Mucosa of descending colon (tissue), 3 donors: ENCODE measurements at regions not wholly inside any gene's neighbourhood (a gene's known extent, or its start where the extent isn't known, plus 50 kb on each side); places are given as distances from the start of the nearest gene placed in this dataset.

Experiments used
- ATAC-seq: fragments of 200-7000 bp; cut with Tn5 transposase; one replicate; pipeline ENCODE4 v1.9.1; 2020; ENCODE audit warnings: mild to moderate bottlenecking, moderate library complexity
- DNase-seq, 3 donors: peaks; one replicate each; pipeline ENCODE4 v3.0.0-alpha.2; 2020
- H3K36me3 ChIP-seq: fragments of 200-600 bp; one replicate; pipeline ENCODE4 v1.8.0; 2021; ENCODE audit warnings: low read depth, mild to moderate bottlenecking
- H3K4me1 ChIP-seq: fragments of 200-600 bp; one replicate; pipeline ENCODE4 v1.8.0; 2021; ENCODE audit warnings: low read depth, mild to moderate bottlenecking
- H3K4me3 ChIP-seq: fragments of 200-600 bp; one replicate; pipeline ENCODE4 v1.8.0; 2021; ENCODE audit warnings: mild to moderate bottlenecking
- H3K9me3 ChIP-seq: fragments of 200-600 bp; one replicate; pipeline ENCODE4 v1.8.0; 2021; ENCODE audit warnings: mild to moderate bottlenecking
- CTCF ChIP-seq: fragments of 200-600 bp; IDR thresholded peaks from one replicate; pipeline ENCODE4 v1.8.0; 2022; ENCODE audit warnings: antibody characterized with exemption, mild to moderate bottlenecking
- intact Hi-C, 2 donors: fragments of 100-400 bp; cut with DNase I in 1 of 2; cut with micrococcal nuclease in 1 of 2; formaldehyde crosslinking; loops; one replicate each; pipeline versions ENCODE4 v1.11.0 to v1.11.1; 2022; cut with DNase I, micrococcal nuclease
- donor health status: DM: no; HTN: no; CAD: no; lungs with moderate emphysema.
- donor health status: DM: no; HTN: no; CAD: no.
- donor health status: DM: no; HTN: yes; CAD: no.

GRCh38 chr14:61111209-61111665 lies 130.2 kb downstream of the SLC38A6 start:
- no peak for DNase-seq
- no peak for TF ChIP-seq CTCF
- intact Hi-C loops: no loop called here

DNA sequence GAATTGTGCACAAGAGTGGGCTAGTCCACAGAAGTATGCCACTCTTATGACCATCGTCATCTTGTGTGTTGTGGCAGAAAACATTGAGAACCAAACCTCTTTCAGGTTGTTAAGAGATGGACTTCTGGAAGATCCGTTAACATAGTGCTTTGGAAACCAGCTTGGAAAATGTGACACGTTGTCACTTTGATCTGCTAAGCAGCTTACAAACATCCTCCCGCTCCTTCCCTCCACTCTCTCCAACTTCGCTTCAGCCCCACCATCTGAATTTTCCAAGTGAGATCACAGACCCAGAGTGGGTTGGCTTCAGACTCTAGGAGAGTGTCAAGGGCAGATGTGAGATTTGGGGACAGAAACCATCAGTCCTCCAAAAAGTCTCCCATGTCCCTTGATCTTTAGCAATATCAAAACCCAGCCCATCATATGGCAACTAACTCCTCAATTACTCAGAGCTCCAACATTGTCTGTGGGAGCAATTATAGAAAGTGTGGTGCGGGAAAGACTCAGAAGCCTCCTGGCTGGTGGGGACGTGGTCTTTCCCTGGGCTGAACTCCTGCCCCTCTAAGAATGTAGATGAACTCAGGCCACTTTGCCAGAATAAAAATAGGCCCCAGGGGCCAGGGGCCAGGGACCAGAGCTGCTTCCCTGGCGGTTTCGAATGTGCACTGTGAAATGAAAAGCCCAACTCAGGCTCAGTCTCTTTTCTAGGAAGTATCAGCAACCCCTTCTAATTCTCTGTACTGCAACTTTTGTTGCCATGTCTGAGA lies 129.5 kb downstream of the SLC38A6 start:
- H3K9me3 ChIP-seq: peaks cover 15% of the 10 kb centered on the region
- H3K36me3 ChIP-seq: no peaks in the 10 kb centered on the region
- intact Hi-C loops: no loop called here
- DNase-seq: no peak
- TF ChIP-seq CTCF: no peak
- no peaks in the 10 kb centered on the region for H3K4me1 ChIP-seq
- ATAC-seq: no peak
- no peak overlapping the region for H3K4me3 ChIP-seq

More at GRCh38 chr14:61111209-61111665, 130.2 kb downstream of the SLC38A6 start:
- Histone ChIP-seq H3K9me3 (peaks cover 18% of the 10 kb centered on the region), H3K4me1 (no peaks in the 10 kb centered on the region), H3K36me3 (no peaks in the 10 kb centered on the region), H3K4me3 (no peak overlapping the region)
- ATAC-seq: no peak

GRCh38 chr14:61109288-61109687 lies 128.2 kb downstream of the SLC38A6 start:
- Histone ChIP-seq H3K4me1 (no peaks in the 10 kb centered on the region), H3K9me3 (peaks cover 7% of the 10 kb centered on the region), H3K36me3 (no peaks in the 10 kb centered on the region), H3K4me3 (no peak overlapping the region)
- DNase-seq (no peak), ATAC-seq (no peak)
- intact Hi-C loops: no loop called here
- no peak for TF ChIP-seq CTCF

GRCh38 chr14:61108496-61109141 lies 127.6 kb downstream of the SLC38A6 start:
- intact Hi-C loops: no loop called here
- H3K9me3 ChIP-seq: no peaks in the 10 kb centered on the region
- ATAC-seq (no peak), DNase-seq (no peak)
- no peaks in the 10 kb centered on the region for H3K4me1 ChIP-seq
- TF ChIP-seq CTCF: no peak
- no peak overlapping the region for H3K4me3 ChIP-seq
- H3K36me3 ChIP-seq: no peaks in the 10 kb centered on the region

GRCh38 chr14:61107869-61108493 lies 126.9 kb downstream of the SLC38A6 start:
- intact Hi-C loops: no loop called here
- DNase-seq: no peak
- no peak overlapping the region for H3K4me3 ChIP-seq

More at GRCh38 chr14:61107869-61108493, 126.9 kb downstream of the SLC38A6 start:
- Histone ChIP-seq H3K36me3 (no peaks in the 10 kb centered on the region), H3K4me1 (no peaks in the 10 kb centered on the region), H3K9me3 (no peaks in the 10 kb centered on the region)
- TF ChIP-seq CTCF: no peak
- no peak for ATAC-seq
